GM21619 (cell line): ENCODE measurements at regions not wholly inside any gene's neighbourhood (a gene's known extent, or its start where the extent isn't known, plus 50 kb on each side); places are given as distances from the start of the nearest gene placed in this dataset.
"Not testable (repeated sequence)": the region's sequence is repeated elsewhere in the genome, so short reads cannot be mapped to it uniquely, and the experiment has no call there.

ENCODE experiments used
- ATAC-seq: cut with Tn5 transposase; IDR thresholded peaks from one replicate; pipeline ENCODE4 v1.9.1; 2021; ENCODE audit not compliant: unreplicated experiment

DNA sequence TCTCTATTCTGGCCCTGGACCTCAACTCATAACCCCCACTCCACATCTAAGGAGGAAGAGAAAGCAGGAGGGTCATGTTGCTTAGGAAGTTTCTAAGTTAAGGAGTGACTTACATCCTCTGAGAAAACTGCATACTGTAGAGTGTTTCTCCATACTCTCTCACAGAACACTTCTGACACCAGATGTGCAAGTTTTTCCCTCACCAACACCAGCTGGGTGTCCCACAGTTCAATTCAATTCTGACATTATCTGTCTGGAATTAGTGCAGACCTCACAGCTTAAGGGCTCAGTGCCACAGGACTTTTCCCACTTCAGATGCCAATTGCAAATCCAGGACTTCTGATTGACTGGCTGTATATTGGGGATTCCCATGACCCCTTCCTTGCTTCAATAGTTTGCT lies 89.0 kb upstream of the SFRP2 start:
- ATAC-seq, result no peak

DNA sequence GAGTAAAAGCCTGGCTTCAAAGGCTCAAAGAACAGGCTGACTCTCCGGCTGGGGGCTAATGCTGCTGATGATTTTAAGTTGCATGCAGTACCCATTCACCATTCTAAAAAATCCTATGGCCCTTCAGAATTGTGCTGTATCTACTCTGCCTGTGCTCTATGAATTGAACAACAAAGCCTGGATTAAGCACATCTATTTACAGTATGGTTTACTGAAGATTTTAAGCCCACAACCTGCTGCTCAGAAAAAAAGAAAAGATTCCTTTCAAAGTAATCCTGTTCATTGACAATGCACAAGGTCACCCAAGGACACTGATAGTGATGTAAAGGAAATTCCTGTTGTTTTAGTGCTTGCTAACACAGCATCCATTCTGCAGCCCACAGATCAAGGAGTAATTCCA lies 84.9 kb upstream of the SFRP2 start:
- no peak for ATAC-seq

DNA sequence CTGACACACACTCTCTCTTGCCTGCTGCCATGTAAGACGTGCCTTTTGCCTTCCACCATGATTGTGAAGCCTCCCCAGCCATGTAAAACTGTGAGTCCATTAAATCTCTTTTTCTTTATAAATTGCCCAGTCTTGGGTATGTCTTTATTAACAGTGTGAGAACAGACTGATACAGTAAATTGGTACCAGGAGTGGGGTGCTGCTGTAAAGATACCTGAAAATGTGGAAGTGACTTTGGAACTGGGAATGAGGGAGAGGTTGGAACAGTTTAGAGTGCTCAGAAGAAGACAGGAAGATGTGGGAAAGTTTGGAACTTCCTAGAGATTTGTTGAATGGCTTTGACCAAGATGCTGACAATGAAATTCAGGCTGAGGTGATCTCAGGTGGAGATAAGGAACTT lies 77.9 kb upstream of the SFRP2 start:
- ATAC-seq, result not testable (repeated sequence)

DNA sequence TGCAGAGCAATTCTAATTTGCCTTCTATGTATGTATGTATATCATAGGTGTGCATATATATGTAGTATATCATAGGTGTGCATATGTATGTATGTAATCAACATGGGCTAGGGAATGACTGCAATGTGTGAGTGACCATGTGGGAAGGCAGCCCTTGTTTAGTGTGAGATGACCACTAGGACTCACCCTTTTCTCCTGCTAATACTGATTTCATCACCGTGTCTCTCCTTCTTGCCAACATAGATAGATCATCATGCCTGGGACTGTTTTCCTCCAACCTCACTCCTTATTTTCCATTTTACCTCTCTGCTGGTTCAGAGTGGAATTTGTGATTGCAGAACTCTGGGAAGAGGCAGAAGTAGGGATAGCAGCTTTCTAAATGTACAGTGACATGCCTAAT lies 63.6 kb upstream of the SFRP2 start:
- ATAC-seq, result no peak

DNA sequence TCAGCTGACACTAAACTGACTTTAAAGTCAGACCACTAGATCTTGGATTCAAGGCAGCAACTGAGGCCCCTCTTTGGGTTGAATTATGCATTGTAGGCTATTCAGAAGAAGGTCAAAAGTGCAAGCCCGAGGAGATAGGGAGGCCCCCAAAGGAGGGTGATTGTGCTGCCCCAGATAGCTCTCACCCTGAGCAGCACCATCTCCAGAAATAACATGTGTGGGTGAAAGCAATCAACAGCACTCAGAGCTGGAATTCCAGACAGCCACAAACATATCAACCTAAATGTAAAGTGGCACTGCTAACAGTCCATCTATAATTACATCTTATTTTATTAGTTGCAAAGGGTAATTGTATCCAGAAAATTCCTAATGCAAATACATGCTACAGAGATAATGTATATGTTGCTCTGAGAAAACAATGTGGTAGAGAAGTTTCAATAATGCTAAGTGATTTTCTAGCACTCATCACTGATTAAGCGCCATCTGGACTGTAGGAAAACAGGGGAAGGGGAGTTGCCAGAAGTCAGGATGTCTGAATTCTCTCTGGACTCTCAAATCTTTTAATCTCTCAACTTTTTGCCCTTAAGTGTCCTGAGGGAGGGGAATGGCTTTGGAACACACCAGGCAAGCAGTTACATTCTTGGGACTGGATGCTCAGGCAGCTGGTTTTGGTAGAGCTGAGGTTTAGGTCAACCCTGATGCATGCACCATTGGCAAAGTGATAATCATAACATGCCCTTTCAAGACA lies 61.8 kb upstream of the SFRP2 start:
- no peak for ATAC-seq

DNA sequence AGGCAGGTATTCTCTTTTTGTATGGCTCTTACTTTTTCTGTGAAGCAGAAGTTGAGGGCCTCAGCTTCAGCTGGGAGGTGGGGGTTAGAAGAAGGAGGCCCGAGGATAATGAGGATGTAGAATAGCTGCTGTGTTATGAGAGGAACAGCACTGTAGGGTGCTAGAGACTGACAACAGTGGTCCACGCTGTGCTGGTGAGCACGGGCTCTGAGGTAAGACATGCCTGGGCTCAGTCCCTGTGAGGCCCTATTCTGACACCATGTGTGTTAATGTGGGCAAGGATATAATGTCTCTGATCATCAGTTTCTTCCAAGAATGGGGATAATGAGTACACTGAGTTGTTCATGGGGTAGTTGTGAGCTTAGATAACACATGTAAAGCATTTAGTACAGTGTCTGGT lies 55.3 kb upstream of the SFRP2 start:
- no peak for ATAC-seq
